ENCODE measurements at regions not wholly inside any gene's neighbourhood (a gene's known extent, or its start where the extent isn't known, plus 50 kb on each side); places are given as distances from the start of the nearest gene placed in this dataset.

- H3K4me1 ChIP-seq (ENCODE audit: control insufficient read depth, insufficient read depth, low read depth, low read length): peaks cover 6% of the 10 kb centered on the region
- no peak overlapping the region for H2AFZ ChIP-seq (ENCODE audit: low read depth, low read length)
- no peak for DNase-seq
- no peak overlapping the region for H3K9ac ChIP-seq (ENCODE audit: low read length)
- no peak overlapping the region for H2BK12ac ChIP-seq (ENCODE audit: low read length in 2 of 2)
- no peak overlapping the region for H4K91ac ChIP-seq (ENCODE audit: low read length)
- no peak overlapping the region for H2BK15ac ChIP-seq (ENCODE audit: low read depth, poor library complexity, severe bottlenecking)
- WGBS: 91% methylated on average over 7 of the region's 7 CpGs
- no peak overlapping the region for H3K18ac ChIP-seq (ENCODE audit: low read depth in 1 of 2, low read length in 2 of 2)
- H2BK120ac ChIP-seq (ENCODE audit: low read depth, low read length): no peak overlapping the region
- no peak overlapping the region for H4K8ac ChIP-seq (ENCODE audit: low read length)
- peaks cover 5 to 13% of the 10 kb centered on the region in 2 experiments for H3K27me3 ChIP-seq (ENCODE audit: control insufficient read depth in 1 of 2, insufficient read depth in 1 of 2, low read length in 2 of 2)
- no peak overlapping the region for H3K14ac ChIP-seq (ENCODE audit: low read length in 2 of 2)
- no peak overlapping the region for H3K23ac ChIP-seq (ENCODE audit: low read length in 2 of 2)
- no peaks in the 10 kb centered on the region for H3K9me3 ChIP-seq (ENCODE audit: control insufficient read depth, low read length)
- peak overlapping the region; percentile 33 for H2AK5ac ChIP-seq (ENCODE audit: low read length, severe bottlenecking)
- no peaks in the 10 kb centered on the region for H3K79me1 ChIP-seq (replicated peaks; ENCODE audit: low read length, poor library complexity, severe bottlenecking)
- H3K4ac ChIP-seq (ENCODE audit: low read depth in 1 of 2, low read length in 2 of 2): no peak overlapping the region
- H3K4me2 ChIP-seq (ENCODE audit: low read length, poor library complexity, severe bottlenecking): no peak overlapping the region
- H3K27ac ChIP-seq (ENCODE audit: low read length, poor library complexity, severe bottlenecking): no peak overlapping the region
- H2BK5ac ChIP-seq (ENCODE audit: low read depth, low read length, poor library complexity, severe bottlenecking): no peak overlapping the region
- no peaks in the 10 kb centered on the region for H3K36me3 ChIP-seq (ENCODE audit: control insufficient read depth in 1 of 2, insufficient read depth in 2 of 2, low read depth in 1 of 2, low read length in 2 of 2)
- H3K4me3 ChIP-seq (ENCODE audit: insufficient read depth in 1 of 2, low read depth in 1 of 2, low read length in 2 of 2): no peak overlapping the region
Measured at GRCh38 chr12:47391566-47391965, 311.8 kb upstream of the AMIGO2 start.

- Histone ChIP-seq H2BK120ac (ENCODE audit: low read depth, low read length) (no peak overlapping the region), H2BK5ac (ENCODE audit: low read depth, low read length, poor library complexity, severe bottlenecking) (no peak overlapping the region)
- WGBS: 88% methylated on average over 7 of the region's 7 CpGs
Measured at GRCh38 chr12:47388712-47389111, 309.0 kb upstream of the AMIGO2 start.

GRCh38 chr12:47387994-47388393 is 308.2 kb upstream of the AMIGO2 start:
- Histone ChIP-seq H2AK5ac (ENCODE audit: low read length, severe bottlenecking) (no peak overlapping the region), H3K9me3 (ENCODE audit: control insufficient read depth, low read length) (no peaks in the 10 kb centered on the region), H2BK5ac (ENCODE audit: low read depth, low read length, poor library complexity, severe bottlenecking) (no peak overlapping the region)

More at GRCh38 chr12:47388712-47389111, 309.0 kb upstream of the AMIGO2 start:
- Histone ChIP-seq H3K4me2 (ENCODE audit: low read length, poor library complexity, severe bottlenecking) (no peak overlapping the region), H3K4me3 (ENCODE audit: insufficient read depth in 1 of 2, low read depth in 1 of 2, low read length in 2 of 2) (no peak overlapping the region), H3K9ac (ENCODE audit: low read length) (no peak overlapping the region), H3K23ac (ENCODE audit: low read length in 2 of 2) (no peak overlapping the region), H3K36me3 (ENCODE audit: control insufficient read depth in 1 of 2, insufficient read depth in 2 of 2, low read depth in 1 of 2, low read length in 2 of 2) (no peaks in the 10 kb centered on the region), H3K27me3 (ENCODE audit: control insufficient read depth in 1 of 2, insufficient read depth in 1 of 2, low read length in 2 of 2) (peaks cover 5 to 13% of the 10 kb centered on the region in 2 experiments), H3K9me3 (ENCODE audit: control insufficient read depth, low read length) (no peaks in the 10 kb centered on the region), H3K14ac (ENCODE audit: low read length in 2 of 2) (no peak overlapping the region), H3K79me1 (replicated peaks; ENCODE audit: low read length, poor library complexity, severe bottlenecking) (no peaks in the 10 kb centered on the region), H2BK12ac (ENCODE audit: low read length in 2 of 2) (no peak overlapping the region), H3K18ac (ENCODE audit: low read depth in 1 of 2, low read length in 2 of 2) (no peak overlapping the region), H4K91ac (ENCODE audit: low read length) (no peak overlapping the region), H3K4me1 (ENCODE audit: control insufficient read depth, insufficient read depth, low read depth, low read length) (peaks cover 5% of the 10 kb centered on the region), H2AFZ (ENCODE audit: low read depth, low read length) (no peak overlapping the region), H4K8ac (ENCODE audit: low read length) (no peak overlapping the region), H2AK5ac (ENCODE audit: low read length, severe bottlenecking) (no peak overlapping the region), H3K4ac (ENCODE audit: low read depth in 1 of 2, low read length in 2 of 2) (no peak overlapping the region), H3K27ac (ENCODE audit: low read length, poor library complexity, severe bottlenecking) (no peak overlapping the region), H2BK15ac (ENCODE audit: low read depth, poor library complexity, severe bottlenecking) (no peak overlapping the region)
- no peak for DNase-seq

GRCh38 chr12:47385653-47386052 is 305.9 kb upstream of the AMIGO2 start:
- no peak overlapping the region for H3K9ac ChIP-seq (ENCODE audit: low read length)
- H3K9me3 ChIP-seq (ENCODE audit: control insufficient read depth, low read length): no peaks in the 10 kb centered on the region
- no peak overlapping the region for H3K23ac ChIP-seq (ENCODE audit: low read length in 2 of 2)
- no peak overlapping the region for H3K4me3 ChIP-seq (ENCODE audit: insufficient read depth in 1 of 2, low read depth in 1 of 2, low read length in 2 of 2)
- no peak overlapping the region for H4K91ac ChIP-seq (ENCODE audit: low read length)
- no peak overlapping the region for H3K14ac ChIP-seq (ENCODE audit: low read length in 2 of 2)
- no peak overlapping the region for H4K8ac ChIP-seq (ENCODE audit: low read length)
- H3K4me2 ChIP-seq (ENCODE audit: low read length, poor library complexity, severe bottlenecking): no peak overlapping the region
- no peaks in the 10 kb centered on the region for H3K79me1 ChIP-seq (replicated peaks; ENCODE audit: low read length, poor library complexity, severe bottlenecking)
- WGBS: 35% methylated on average over 5 of the region's 5 CpGs
- no peak overlapping the region for H3K18ac ChIP-seq (ENCODE audit: low read depth in 1 of 2, low read length in 2 of 2)
- no peak overlapping the region for H2BK12ac ChIP-seq (ENCODE audit: low read length in 2 of 2)
- no peaks in the 10 kb centered on the region for H3K4me1 ChIP-seq (ENCODE audit: control insufficient read depth, insufficient read depth, low read depth, low read length)
- no peak overlapping the region for H2AK5ac ChIP-seq (ENCODE audit: low read length, severe bottlenecking)
- no peak overlapping the region for H2BK120ac ChIP-seq (ENCODE audit: low read depth, low read length)
- no peak for DNase-seq
- no peak overlapping the region for H3K4ac ChIP-seq (ENCODE audit: low read depth in 1 of 2, low read length in 2 of 2)
- no peaks in the 10 kb centered on the region for H3K36me3 ChIP-seq (ENCODE audit: control insufficient read depth in 1 of 2, insufficient read depth in 2 of 2, low read depth in 1 of 2, low read length in 2 of 2)
- H3K27me3 ChIP-seq (ENCODE audit: control insufficient read depth in 1 of 2, insufficient read depth in 1 of 2, low read length in 2 of 2): peaks cover 5 to 13% of the 10 kb centered on the region in 2 experiments
- no peak overlapping the region for H2BK15ac ChIP-seq (ENCODE audit: low read depth, poor library complexity, severe bottlenecking)
- H2AFZ ChIP-seq (ENCODE audit: low read depth, low read length): no peak overlapping the region
- no peak overlapping the region for H3K27ac ChIP-seq (ENCODE audit: low read length, poor library complexity, severe bottlenecking)
- no peak overlapping the region for H2BK5ac ChIP-seq (ENCODE audit: low read depth, low read length, poor library complexity, severe bottlenecking)

More at GRCh38 chr12:47387994-47388393, 308.2 kb upstream of the AMIGO2 start:
- Histone ChIP-seq H3K36me3 (ENCODE audit: control insufficient read depth in 1 of 2, insufficient read depth in 2 of 2, low read depth in 1 of 2, low read length in 2 of 2) (no peaks in the 10 kb centered on the region), H3K4me3 (ENCODE audit: insufficient read depth in 1 of 2, low read depth in 1 of 2, low read length in 2 of 2) (no peak overlapping the region), H2AFZ (ENCODE audit: low read depth, low read length) (no peak overlapping the region), H4K91ac (ENCODE audit: low read length) (no peak overlapping the region), H3K27me3 (ENCODE audit: control insufficient read depth in 1 of 2, insufficient read depth in 1 of 2, low read length in 2 of 2) (peaks cover 5 to 13% of the 10 kb centered on the region in 2 experiments), H3K4me1 (ENCODE audit: control insufficient read depth, insufficient read depth, low read depth, low read length) (peaks cover 5% of the 10 kb centered on the region), H2BK15ac (ENCODE audit: low read depth, poor library complexity, severe bottlenecking) (no peak overlapping the region), H3K9ac (ENCODE audit: low read length) (no peak overlapping the region), H3K23ac (ENCODE audit: low read length in 2 of 2) (no peak overlapping the region), H3K79me1 (replicated peaks; ENCODE audit: low read length, poor library complexity, severe bottlenecking) (no peaks in the 10 kb centered on the region), H3K18ac (ENCODE audit: low read depth in 1 of 2, low read length in 2 of 2) (no peak overlapping the region), H2BK12ac (ENCODE audit: low read length in 2 of 2) (no peak overlapping the region), H4K8ac (ENCODE audit: low read length) (no peak overlapping the region), H3K4ac (ENCODE audit: low read depth in 1 of 2, low read length in 2 of 2) (no peak overlapping the region), H3K27ac (ENCODE audit: low read length, poor library complexity, severe bottlenecking) (no peak overlapping the region), H2BK120ac (ENCODE audit: low read depth, low read length) (no peak overlapping the region), H3K14ac (ENCODE audit: low read length in 2 of 2) (no peak overlapping the region), H3K4me2 (ENCODE audit: low read length, poor library complexity, severe bottlenecking) (no peak overlapping the region)
- DNase-seq: no peak
- 80% methylated on average over 1 of the region's 1 CpG for WGBS
